ENCODE measurements at regions not wholly inside any gene's neighbourhood (a gene's known extent, or its start where the extent isn't known, plus 50 kb on each side); places are given as distances from the start of the nearest gene placed in this dataset.

- Histone ChIP-seq H4K5ac (ENCODE audit: insufficient read length, low read depth, low read length) (no peak overlapping the region), H3K14ac (ENCODE audit: insufficient read depth, low read length) (no peak overlapping the region), H2BK5ac (ENCODE audit: insufficient read length, low read length) (no peak overlapping the region), H3K56ac (ENCODE audit: insufficient read length, low read depth, low read length) (no peak overlapping the region), H3K79me1 (ENCODE audit: insufficient read depth, low read depth, low read length, poor library complexity, severe bottlenecking) (no peaks in the 10 kb centered on the region), H4K91ac (ENCODE audit: insufficient read length, low read depth, low read length) (no peak overlapping the region), H3K4me1 (ENCODE audit: insufficient read depth, low read length) (no peaks in the 10 kb centered on the region), H3K4ac (ENCODE audit: low read depth, low read length) (no peak overlapping the region), H3K23ac (ENCODE audit: insufficient read length, low read depth, low read length) (no peak overlapping the region), H3K27me3 (ENCODE audit: insufficient read depth, low read length) (no peaks in the 10 kb centered on the region), H3T11ph (ENCODE audit: low read length) (no peak overlapping the region), H3K4me2 (ENCODE audit: insufficient read depth, insufficient read length, low read length) (no peak overlapping the region), H3K23me2 (ENCODE audit: insufficient read length, low read depth, low read length, poor library complexity, severe bottlenecking) (no peaks in the 10 kb centered on the region), H3K9ac (ENCODE audit: extremely low read depth, insufficient read length, low read length) (no peak overlapping the region), H2AFZ (ENCODE audit: low read length) (no peak overlapping the region), H2BK15ac (ENCODE audit: low read depth, low read length) (no peak overlapping the region), H3K27ac (ENCODE audit: insufficient read length, low read depth, low read length) (no peak overlapping the region), H2BK12ac (ENCODE audit: insufficient read length, low read depth, low read length) (no peak overlapping the region), H3K9me3 (ENCODE audit: control insufficient read depth, low read depth, low read length) (no peaks in the 10 kb centered on the region), H4K8ac (replicated peaks; ENCODE audit: insufficient read length, low read depth, low read length) (no peak overlapping the region), H3K18ac (ENCODE audit: insufficient read length, low read depth, low read length) (no peak overlapping the region), H3K79me2 (ENCODE audit: insufficient read depth, low read length) (no peaks in the 10 kb centered on the region), H2BK120ac (ENCODE audit: low read depth, low read length, poor library complexity, severe bottlenecking) (no peak overlapping the region), H4K20me1 (ENCODE audit: control insufficient read depth, insufficient read depth, insufficient read length) (no peaks in the 10 kb centered on the region), H2AK5ac (ENCODE audit: insufficient read length, low read length) (no peak overlapping the region), H2BK20ac (ENCODE audit: low read depth, low read length, poor library complexity, severe bottlenecking) (no peak overlapping the region)
- no peak overlapping the region for H3K27ac Mint-ChIP-seq
- TF ChIP-seq CTCF (conservative IDR thresholded peaks at IDR 0.05) = no peak
- H3K27me3 Mint-ChIP-seq (ENCODE audit: low read depth) = no peaks in the 10 kb centered on the region; the same call in 1 of the 2 replicates
- no peak for DNase-seq
- no peak overlapping the region for H3K4me3 Mint-ChIP-seq
- H3K36me3 Mint-ChIP-seq (ENCODE audit: insufficient read depth in 1 of 3, low read depth in 3 of 3) = no peaks in the 10 kb centered on the region
- WGBS (ENCODE audit: extremely low coverage, insufficient read length, low lambda C conversion rate) = no CpG with 5 or more reads among the region's 2 CpGs
- peaks cover 3 to 7% of the 10 kb centered on the region in 2 experiments; a peak in 3 of 5 replicates for H3K9me3 Mint-ChIP-seq
- H3K4me1 Mint-ChIP-seq = peaks cover 4 to 6% of the 10 kb centered on the region in 2 experiments; a peak in 3 of 4 replicates
These were observed 211.2 kb upstream of the AVPR1A start for GRCh38 chr12:63362166-63362565.
